Left renal pelvis (tissue), 4 donors: ENCODE measurements at regions not wholly inside any gene's neighbourhood (a gene's known extent, or its start where the extent isn't known, plus 50 kb on each side); places are given as distances from the start of the nearest gene placed in this dataset.
A peak's percentile ranks its signal among the peaks of the same experiment; 100 is the strongest.

ENCODE experiments used
- DNase-seq, 4 donors: peaks; one replicate each; pipeline ENCODE4 v3.0.0-alpha.2; 2013; ENCODE audit warnings: low read depth in 4 of 4, low spot score in 3 of 4

GRCh38 chr4:25527034-25527433, 128.6 kb upstream of the SLC34A2 start:
- no peak for DNase-seq

DNA sequence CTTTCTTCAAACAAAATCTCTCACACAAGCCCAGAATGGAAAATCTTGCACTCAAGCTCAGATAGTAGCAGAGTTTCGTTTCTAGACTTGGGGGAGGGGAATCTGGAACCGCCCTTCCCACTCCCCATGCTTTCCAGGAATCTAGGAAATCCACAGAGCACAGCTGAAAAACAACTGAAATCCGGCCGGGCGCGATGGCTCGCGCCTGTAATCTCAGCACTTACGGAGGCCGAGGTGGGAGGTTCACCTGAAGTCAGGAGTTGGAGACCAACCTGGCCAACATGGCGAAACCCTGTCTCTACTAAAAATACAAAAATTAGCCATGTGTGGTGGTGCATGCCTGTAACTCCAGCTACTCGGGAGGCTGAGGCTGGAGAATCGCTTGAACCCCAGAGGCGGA, 127.3 kb upstream of the SLC34A2 start:
- no peak for DNase-seq

DNA sequence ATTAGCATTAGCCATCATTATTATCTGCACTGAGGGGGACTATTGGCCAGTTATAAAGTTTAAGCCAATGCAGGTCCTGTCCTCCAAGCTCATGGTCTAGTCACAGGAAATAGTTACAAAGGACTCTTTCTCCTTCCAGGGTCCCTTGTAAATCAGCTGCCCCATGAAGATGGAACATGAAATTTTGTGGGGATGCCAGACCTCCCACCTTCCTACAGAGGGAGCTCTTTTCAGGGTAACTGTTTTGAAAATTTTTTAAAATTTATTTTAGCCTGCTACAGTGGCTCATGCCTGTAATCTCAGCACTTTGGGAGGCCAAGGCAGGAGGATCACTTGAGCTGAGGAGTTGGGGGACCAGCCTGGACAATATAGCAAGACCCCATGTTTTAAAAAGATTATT, 124.4 kb upstream of the SLC34A2 start:
- no peak for DNase-seq

DNA sequence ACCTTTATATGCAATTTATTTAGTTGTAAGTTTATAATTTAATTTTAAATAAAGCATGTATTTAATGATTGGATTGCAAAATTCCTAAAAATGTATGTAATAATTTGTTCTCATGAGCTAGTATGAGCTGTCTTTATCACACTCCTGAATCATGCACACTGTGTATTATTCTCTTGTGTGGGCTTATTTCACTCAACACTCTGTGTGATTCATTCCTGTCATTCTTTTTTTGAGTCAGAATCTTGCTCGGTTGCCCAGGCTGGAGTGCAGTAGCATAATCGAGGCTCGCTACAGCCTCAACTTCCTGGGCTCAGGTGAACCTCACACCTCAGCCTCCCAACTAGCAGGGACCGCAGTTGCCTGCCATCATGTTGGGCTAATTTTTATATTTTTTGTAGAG, 123.1 kb upstream of the SLC34A2 start:
- no peak for DNase-seq

GRCh38 chr4:25533256-25533655, 122.4 kb upstream of the SLC34A2 start:
- no peak for DNase-seq

GRCh38 chr4:25535278-25535677, 120.4 kb upstream of the SLC34A2 start:
- peak in 2 of 4 donors; percentile 32 to 36 for DNase-seq

DNA sequence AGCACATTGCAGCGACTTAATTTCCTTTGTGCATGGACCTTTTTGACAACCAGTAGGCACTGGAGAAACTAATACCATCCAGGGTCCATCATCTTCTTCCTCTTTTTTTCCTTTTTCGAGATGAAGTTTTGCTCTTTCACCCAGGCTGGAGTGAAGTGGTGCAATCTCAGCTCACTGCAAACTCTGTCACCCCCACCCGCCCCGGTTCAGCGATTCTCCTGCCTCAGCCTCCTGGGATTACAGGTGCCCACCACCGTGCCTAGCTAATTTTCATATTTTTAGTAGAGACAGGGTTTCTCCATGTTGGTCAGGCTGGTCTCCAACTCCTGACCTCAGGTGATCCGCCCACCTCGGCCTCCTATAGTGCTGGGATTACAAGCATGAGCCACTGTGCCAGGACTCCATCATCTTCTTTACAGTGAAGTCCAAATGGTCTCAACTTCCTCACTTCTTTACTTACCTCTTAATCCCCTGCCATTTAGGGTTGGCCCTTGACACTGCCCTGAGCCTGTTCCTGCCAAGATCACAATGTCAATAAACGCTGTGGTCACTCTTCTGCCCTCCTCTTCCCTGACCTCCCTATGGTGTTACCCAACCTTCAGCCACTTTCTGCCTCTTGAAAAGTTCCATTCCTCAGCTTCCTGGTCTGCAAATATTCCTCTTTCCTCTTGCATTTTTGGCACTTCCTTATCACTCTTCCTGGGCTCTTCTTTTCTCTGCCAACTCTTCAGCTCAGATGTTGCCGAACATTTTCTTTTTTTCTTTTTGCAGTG, 119.8 kb upstream of the SLC34A2 start:
- DNase-seq, result no peak

- DNase-seq, result no peak
Observed at GRCh38 chr4:25536564-25537320, 118.9 kb upstream of the SLC34A2 start.

DNA sequence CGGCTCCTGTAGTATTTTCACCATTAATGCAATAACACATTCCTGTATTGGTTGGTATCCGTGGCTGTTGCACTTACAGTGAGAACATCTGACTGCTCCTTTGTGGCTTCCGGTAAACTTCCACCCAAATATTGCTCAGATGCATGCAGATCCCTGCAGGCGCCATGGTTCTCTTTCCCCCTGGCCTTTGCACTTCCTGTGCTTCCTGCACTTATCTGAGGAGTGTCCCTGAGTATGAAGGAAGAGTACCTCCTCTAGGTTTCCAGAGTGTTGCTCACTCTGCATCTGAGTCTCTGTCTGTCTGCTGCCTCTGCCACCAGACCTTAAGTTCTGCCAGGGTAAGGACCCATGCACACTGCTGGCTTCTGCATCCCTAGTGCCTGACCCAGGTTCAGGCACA, 117.2 kb upstream of the SLC34A2 start:
- DNase-seq, result no peak

DNA sequence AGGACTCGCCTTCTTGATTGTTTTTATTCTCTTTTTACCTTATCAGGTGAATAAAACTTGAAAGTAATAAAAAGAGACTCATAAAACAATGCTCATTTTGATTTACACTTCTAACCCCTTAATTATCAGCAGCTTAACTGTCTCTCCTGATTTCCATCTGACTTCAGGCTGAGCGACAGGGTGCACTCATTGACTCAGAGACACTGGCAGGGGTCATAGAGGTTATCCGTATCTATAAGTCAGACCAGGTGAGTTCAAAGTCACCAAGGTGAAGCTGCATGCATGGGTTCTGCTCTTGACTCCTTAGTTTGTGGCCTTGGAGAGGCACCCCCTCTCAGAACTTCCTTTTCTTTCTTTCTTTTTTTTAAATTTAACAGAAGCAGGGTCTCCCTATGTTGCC, 116.4 kb upstream of the SLC34A2 start:
- no peak for DNase-seq

DNA sequence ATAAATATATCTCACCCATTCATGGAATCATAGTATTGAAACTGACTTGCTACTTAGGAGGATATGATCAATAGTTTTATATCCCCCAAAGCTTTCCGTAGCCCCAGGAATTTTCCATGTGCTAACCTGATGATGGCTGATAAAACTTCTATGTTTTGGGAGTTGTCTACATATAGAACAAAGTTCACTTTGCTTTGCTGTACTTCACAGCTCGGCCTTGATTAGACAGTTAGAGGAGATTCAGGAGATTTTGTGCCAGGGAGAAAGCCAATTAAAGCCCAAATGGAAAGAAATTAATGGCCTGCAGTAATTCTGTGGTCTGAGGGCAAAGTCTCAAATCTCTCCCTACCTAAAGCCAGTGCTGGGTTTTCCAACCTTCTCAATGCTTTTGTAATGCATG, 114.9 kb upstream of the SLC34A2 start:
- no peak for DNase-seq

DNA sequence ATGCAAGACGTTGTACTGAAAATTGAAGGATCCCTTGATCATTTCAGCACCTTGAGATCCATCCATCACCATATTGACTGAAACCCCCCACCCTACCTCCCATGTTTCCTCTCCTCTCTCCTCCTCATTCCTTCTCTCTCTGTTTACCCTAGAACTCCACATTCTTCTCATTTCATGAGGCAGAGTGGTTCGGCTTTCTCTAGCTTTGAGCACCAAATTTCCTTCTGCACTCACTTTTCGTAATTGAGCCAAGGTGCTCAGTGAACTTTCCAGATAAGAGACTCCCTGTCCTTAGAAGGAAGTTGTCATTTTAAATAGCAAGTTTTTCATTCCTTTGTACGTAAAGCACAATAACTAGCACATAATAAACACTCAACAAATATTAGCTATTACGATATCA, 108.3 kb upstream of the SLC34A2 start:
- no peak for DNase-seq

DNA sequence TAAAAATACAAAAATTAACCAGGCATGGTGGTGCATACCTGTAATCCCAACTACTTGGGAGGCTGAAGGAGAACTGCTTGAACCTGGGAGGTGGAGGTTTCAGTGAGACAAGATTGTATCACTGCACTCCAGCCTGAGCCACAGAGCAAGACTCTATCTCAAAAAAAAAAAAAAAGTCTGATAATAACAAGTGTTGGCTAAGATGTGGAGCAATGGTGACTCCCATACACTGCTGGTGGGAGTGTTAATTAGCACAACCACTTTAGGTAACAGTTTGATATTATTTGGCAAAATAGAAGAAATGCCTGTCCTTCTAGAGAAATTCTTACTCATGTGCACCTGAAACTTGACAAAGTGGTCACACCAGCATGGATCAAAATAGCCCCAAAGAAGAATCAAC, 106.2 kb upstream of the SLC34A2 start:
- DNase-seq, result no peak

GRCh38 chr4:25550376-25551030, 105.1 kb upstream of the SLC34A2 start:
- no peak for DNase-seq

DNA sequence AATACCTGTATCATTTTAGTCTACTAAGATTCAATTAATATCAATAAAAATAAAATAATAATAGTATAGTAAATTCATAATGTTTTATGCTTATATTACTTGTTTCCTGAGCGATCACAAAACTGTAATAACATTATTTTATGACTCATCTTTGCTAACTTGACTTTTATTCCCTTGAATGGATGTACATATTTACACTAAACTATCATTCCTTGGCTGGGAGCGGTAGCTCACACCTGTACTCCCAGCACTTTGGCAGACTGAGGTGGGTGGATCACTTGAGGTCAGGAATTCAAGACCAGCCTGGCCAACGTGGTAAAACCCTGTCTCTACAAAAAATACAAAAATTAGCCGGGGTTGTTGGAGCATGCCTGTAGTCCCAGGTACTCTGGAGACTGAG, 104.0 kb upstream of the SLC34A2 start:
- no peak for DNase-seq

DNA sequence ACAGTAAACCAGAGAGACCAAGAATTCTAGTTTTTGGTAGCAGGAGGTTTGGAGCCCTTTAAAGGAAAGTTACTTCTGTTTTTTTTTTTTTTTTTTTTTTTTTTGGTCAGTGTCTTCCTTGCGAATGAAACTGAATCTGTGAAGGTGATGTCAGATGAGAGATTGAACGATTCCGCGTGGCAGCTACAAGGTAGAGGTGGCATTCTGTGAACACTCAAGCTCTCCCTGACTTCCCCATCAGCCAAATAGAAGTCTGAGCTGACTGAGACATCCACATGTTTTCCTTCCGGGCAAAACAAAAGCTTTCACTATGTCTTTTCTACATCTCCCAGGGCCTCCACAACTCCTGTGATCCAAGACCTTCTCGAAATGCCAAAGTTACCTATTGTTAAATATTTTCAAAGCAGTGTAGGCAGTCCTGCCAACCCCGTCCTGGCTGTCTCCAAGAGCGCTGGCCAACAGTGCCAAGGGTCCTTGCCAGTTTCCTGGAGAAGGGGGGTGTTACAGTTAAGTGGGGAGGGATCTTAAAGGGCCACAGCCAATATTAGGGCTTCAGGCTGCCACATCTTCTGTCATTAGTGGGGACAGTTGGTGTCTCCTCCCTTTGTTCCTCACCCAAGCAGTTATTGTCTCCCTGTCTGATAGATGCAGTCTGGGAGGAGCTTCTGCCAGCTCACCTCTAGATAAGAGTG, 102.9 kb upstream of the SLC34A2 start:
- DNase-seq, result no peak

DNA sequence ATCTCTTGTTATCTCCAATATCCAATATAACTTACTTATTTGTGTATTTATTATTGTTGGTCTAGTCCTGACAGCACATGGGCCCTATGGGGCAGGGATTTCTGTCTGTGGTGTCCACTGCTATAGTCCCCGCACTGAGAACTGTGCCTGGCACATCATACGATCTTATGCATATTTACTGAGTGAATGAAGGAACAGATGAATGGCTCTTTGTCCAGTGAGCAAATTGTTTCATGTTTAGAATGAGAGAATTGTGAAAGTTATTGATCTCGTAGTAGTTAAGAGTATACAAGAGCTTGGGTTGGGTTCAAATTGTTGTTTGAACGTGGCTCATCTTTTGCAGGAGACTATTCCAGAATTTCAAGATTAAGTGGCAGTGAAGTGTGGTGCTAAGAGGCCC, 96.1 kb upstream of the SLC34A2 start:
- no peak for DNase-seq

GRCh38 chr4:25560605-25561004, 95.0 kb upstream of the SLC34A2 start:
- DNase-seq, result no peak

DNA sequence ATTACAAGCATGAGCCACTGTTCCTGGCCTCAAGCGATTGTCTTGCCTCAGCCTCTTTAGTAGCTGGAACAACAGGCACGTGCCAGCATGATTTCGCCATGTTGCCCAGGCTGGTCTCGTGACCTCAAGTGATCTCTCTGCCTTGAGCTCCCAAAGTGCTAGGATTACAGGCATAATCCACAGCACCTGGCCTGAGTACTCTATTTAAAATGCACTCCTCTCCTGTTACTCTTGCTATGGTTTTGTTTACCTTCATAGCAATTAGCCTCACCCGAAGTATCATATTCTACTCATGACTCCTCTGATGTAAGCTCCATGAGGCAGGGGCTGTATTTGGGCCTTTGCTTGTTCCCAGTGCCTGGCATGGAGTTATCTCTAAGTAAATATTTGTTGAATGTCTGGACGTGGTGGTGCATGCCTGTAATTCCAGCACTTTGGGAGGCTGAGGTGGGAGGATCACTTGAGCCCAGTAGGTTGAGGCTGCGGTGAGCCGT, 92.5 kb upstream of the SLC34A2 start:
- no peak for DNase-seq

DNA sequence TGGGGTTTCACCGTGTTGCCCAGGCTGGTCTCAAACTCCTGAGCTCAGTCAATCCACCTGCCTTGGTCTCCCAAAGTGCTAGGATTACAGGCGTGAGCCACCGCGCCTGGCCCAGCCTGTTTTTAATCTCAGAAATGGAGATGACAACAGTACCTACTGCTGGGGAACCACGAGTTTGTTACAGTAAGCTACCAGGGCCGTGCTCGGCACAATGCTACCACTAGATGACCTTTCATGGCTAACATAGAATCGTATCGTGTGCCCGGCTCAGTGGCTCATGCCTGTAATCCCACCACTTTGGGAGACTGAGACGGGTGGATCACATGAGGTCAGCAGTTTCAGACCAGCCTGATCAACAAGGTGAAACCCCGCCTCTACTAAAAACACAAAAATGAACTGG, 90.8 kb upstream of the SLC34A2 start:
- no peak for DNase-seq

DNA sequence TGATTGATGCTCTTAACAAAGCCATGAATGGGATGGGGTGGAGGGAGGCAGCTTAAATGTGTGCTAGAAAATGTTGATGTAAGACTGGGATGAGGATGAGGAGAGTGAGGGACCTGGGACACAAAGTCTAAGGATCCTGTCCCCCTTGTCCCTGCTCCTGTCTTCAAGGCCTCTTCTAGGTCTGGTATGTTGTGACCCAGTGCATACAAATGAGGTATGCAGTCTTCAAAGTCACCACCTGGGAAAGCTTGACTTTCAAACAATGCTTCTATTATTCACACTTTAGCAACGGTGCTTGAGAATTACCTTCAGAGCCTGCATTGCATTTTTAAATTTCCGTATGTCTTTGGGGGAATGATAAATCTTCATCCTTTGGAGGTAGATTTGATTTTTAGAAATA, 88.4 kb upstream of the SLC34A2 start:
- no peak for DNase-seq
